Liver (tissue), 8 donors: ENCODE measurements at regions not wholly inside any gene's neighbourhood (a gene's known extent, or its start where the extent isn't known, plus 50 kb on each side); places are given as distances from the start of the nearest gene placed in this dataset.
A peak's percentile ranks its signal among the peaks of the same experiment; 100 is the strongest.

Source experiments
- DNase-seq: peaks from one replicate; pipeline ENCODE4 v3.0.0-alpha.2; 2017; ENCODE audit warnings: low spot score
- H3K27ac ChIP-seq, 2 donors: one replicate each; pipeline ENCODE4 v1.7.0; 2013; ENCODE audit warnings: inconsistent platforms in 2 of 2, low read length in 2 of 2, control low read depth in 1 of 2, low read depth in 1 of 2, mild to moderate bottlenecking in 1 of 2
- H3K27me3 ChIP-seq, 4 donors: one replicate each; pipeline versions ENCODE4 v1.6.1 to v1.7.0; 2013; ENCODE audit warnings: low read length in 3 of 4, inconsistent platforms in 1 of 4, mild to moderate bottlenecking in 1 of 4, moderate library complexity in 1 of 4; ENCODE audit not compliant: control insufficient read depth in 4 of 4, insufficient read depth in 4 of 4
- H3K36me3 ChIP-seq, 4 donors: one replicate each; pipeline versions ENCODE4 v1.6.1 to v1.7.0; 2013; ENCODE audit warnings: low read length in 3 of 4, mild to moderate bottlenecking in 3 of 4, low read depth in 1 of 4, moderate library complexity in 1 of 4; ENCODE audit not compliant: control insufficient read depth in 4 of 4, insufficient read depth in 3 of 4
- H3K4me1 ChIP-seq, 4 donors: one replicate each; pipeline versions ENCODE4 v1.6.1 to v1.7.0; 2013; ENCODE audit warnings: low read length in 3 of 4, mild to moderate bottlenecking in 3 of 4, moderate library complexity in 1 of 4; ENCODE audit not compliant: control insufficient read depth in 4 of 4, insufficient read depth in 4 of 4
- H3K4me3 ChIP-seq, 3 donors: one replicate each; pipeline versions ENCODE4 v1.6.1 to v1.7.0; 2013; ENCODE audit warnings: low read length in 3 of 3, control low read depth in 1 of 3, low read depth in 1 of 3, mild to moderate bottlenecking in 1 of 3
- H3K9ac ChIP-seq, 2 donors: one replicate each; pipeline ENCODE4 v1.7.0; 2013; ENCODE audit warnings: low read length in 2 of 2, mild to moderate bottlenecking in 2 of 2, moderate library complexity in 2 of 2, control low read depth in 1 of 2, low read depth in 1 of 2
- H3K9me3 ChIP-seq, 4 donors: one replicate each; pipeline versions ENCODE4 v1.6.1 to v1.7.0; 2013; ENCODE audit warnings: low read length in 3 of 4; ENCODE audit not compliant: control insufficient read depth in 4 of 4
- ATF3 ChIP-seq: IDR thresholded peaks from 2 replicates; pipeline ENCODE4 v1.6.1; 2016; ENCODE audit warnings: antibody characterized with exemption
- CTCF ChIP-seq: fragments of 150-350 bp; IDR thresholded peaks from 2 replicates; pipeline ENCODE4 v1.5.1; 2017; ENCODE audit warnings: improper control_type of control experiment, low read depth, low read length; ENCODE audit not compliant: missing input control
- EGR1 ChIP-seq, 2 donors: IDR thresholded peaks; 2 replicates each; pipeline ENCODE4 v1.6.1; 2016 to 2018; ENCODE audit warnings: antibody characterized with exemption in 2 of 2, low read depth in 2 of 2
- FOXA1 ChIP-seq: IDR thresholded peaks from 2 replicates; pipeline ENCODE4 v1.6.1; 2016; ENCODE audit warnings: antibody characterized with exemption
- FOXA2 ChIP-seq: IDR thresholded peaks from 2 replicates; pipeline ENCODE4 v1.6.1; 2016; ENCODE audit warnings: antibody characterized with exemption
- GABPA ChIP-seq, 2 donors: IDR thresholded peaks in 1 of 2; conservative IDR thresholded peaks in 1 of 2; 2 replicates each; pipeline ENCODE4 v1.6.1; 2016; ENCODE audit warnings: antibody characterized with exemption in 2 of 2, mild to moderate bottlenecking in 1 of 2, moderate library complexity in 1 of 2
- HNF4A ChIP-seq, 2 donors: conservative IDR thresholded peaks; 2 replicates each; pipeline ENCODE4 v1.6.1; 2016; ENCODE audit warnings: antibody characterized with exemption in 2 of 2, mild to moderate bottlenecking in 2 of 2
- HNF4G ChIP-seq: IDR thresholded peaks from 2 replicates; pipeline ENCODE4 v1.6.1; 2016; ENCODE audit warnings: antibody characterized with exemption
- JUND ChIP-seq, 2 donors: IDR thresholded peaks; 2 replicates each; pipeline ENCODE4 v1.6.1; 2016; ENCODE audit warnings: antibody characterized with exemption in 2 of 2
- MAX ChIP-seq: IDR thresholded peaks from 2 replicates; pipeline ENCODE4 v1.6.1; 2016; ENCODE audit warnings: antibody characterized with exemption
- NR2F2 ChIP-seq: IDR thresholded peaks from 2 replicates; pipeline ENCODE4 v1.6.1; 2016; ENCODE audit warnings: antibody characterized with exemption
- RAD21 ChIP-seq, 2 donors: IDR thresholded peaks; 2 replicates each; pipeline ENCODE4 v1.6.1; 2016; ENCODE audit warnings: antibody characterized with exemption in 2 of 2, mild to moderate bottlenecking in 2 of 2
- REST ChIP-seq: IDR thresholded peaks from 2 replicates; pipeline ENCODE4 v1.6.1; 2016; ENCODE audit warnings: antibody characterized with exemption, mild to moderate bottlenecking
- RXRA ChIP-seq, 2 donors: IDR thresholded peaks; 2 replicates each; pipeline ENCODE4 v1.6.1; 2017 to 2018; ENCODE audit warnings: antibody characterized with exemption in 2 of 2, mild to moderate bottlenecking in 1 of 2
- SP1 ChIP-seq: IDR thresholded peaks from 2 replicates; pipeline ENCODE4 v1.6.1; 2018; ENCODE audit warnings: antibody characterized with exemption, mild to moderate bottlenecking
- TAF1 ChIP-seq: conservative IDR thresholded peaks from 2 replicates; pipeline ENCODE4 v1.6.1; 2016; ENCODE audit warnings: antibody characterized with exemption, mild to moderate bottlenecking
- YY1 ChIP-seq: IDR thresholded peaks from 2 replicates; pipeline ENCODE4 v1.6.1; 2016; ENCODE audit warnings: antibody characterized with exemption, mild to moderate bottlenecking
- ZBTB33 ChIP-seq: IDR thresholded peaks from 2 replicates; pipeline ENCODE4 v1.6.1; 2016; ENCODE audit warnings: antibody characterized with exemption
- WGBS: extraction: QIAGEN DNeasy Blood & Tissue Kit; methylation state at CpG from one replicate; pipeline ENCODE4 v1.1.7; 2013; 5-methylcytosine and 5-hydroxymethylcytosine counted together
- donor health status: healthy.
- donor health status: healthy.
- donor health status: healthy.
- donor health status: healthy.
- donor health status: healthy.

GRCh38 chr2:147428120-147428747, 416.6 kb upstream of the ACVR2A start:
- WGBS: 83% methylated on average over 2 of the region's 2 CpGs
- H3K9ac ChIP-seq: no peak overlapping the region
- peaks cover 5 to 51% (median 43%) of the 10 kb centered on the region in 4 donors for H3K4me1 ChIP-seq
- H3K27me3 ChIP-seq: no peaks in the 10 kb centered on the region
- no peak for DNase-seq
- H3K36me3 ChIP-seq: no peaks in the 10 kb centered on the region
- no peaks in the 10 kb centered on the region for H3K9me3 ChIP-seq
- H3K4me3 ChIP-seq: no peak overlapping the region
- no peak overlapping the region for H3K27ac ChIP-seq
- TF ChIP-seq SP1: no peak

GRCh38 chr2:147425437-147426029, 419.3 kb upstream of the ACVR2A start:
- Histone ChIP-seq H3K9me3 (no peaks in the 10 kb centered on the region), H3K36me3 (no peaks in the 10 kb centered on the region), H3K4me1 (peaks cover 5 to 29% (median 19%) of the 10 kb centered on the region in 4 donors), H3K9ac (no peak overlapping the region), H3K27ac (peak overlapping the region in 1 of 2 donors; percentile 62), H3K4me3 (no peak overlapping the region), H3K27me3 (no peaks in the 10 kb centered on the region)
- 25% methylated on average over 3 of the region's 3 CpGs for WGBS
- TF ChIP-seq HNF4A (conservative IDR thresholded peaks at IDR 0.05) (peak; percentile 71 to 87), REST (no peak), RAD21 (IDR thresholded peaks at IDR 0.05) (peak in 1 of 2 donors; percentile 36), FOXA1 (no peak), NR2F2 (peak; percentile 49), GABPA (IDR thresholded peaks at IDR 0.05 in 1 of 2, conservative IDR thresholded peaks at IDR 0.05 in 1 of 2) (no peak), JUND (IDR thresholded peaks at IDR 0.05) (peak in 1 of 2 donors; percentile 7), ATF3 (no peak), ZBTB33 (no peak), FOXA2 (no peak), TAF1 (no peak), MAX (no peak), EGR1 (IDR thresholded peaks at IDR 0.05; ENCODE audit: low read depth in 2 of 2) (no peak), CTCF (no peak), SP1 (peak; percentile 84), YY1 (no peak), HNF4G (peak; percentile 76), RXRA (IDR thresholded peaks at IDR 0.05) (peak; percentile 49 to 63)
- no peak for DNase-seq
